OCI-LY3 (cell line): ENCODE measurements at regions not wholly inside any gene's neighbourhood (a gene's known extent, or its start where the extent isn't known, plus 50 kb on each side); places are given as distances from the start of the nearest gene placed in this dataset.

ENCODE experiments used
- H2AFZ ChIP-seq: fragments of 200-600, 300-600 bp; shearing (Covaris generic); 2 replicates; pipeline ENCODE4 v1.6.0; 2014; ENCODE audit warnings: antibody characterized with exemption, low read depth, low read length
- H3K27ac ChIP-seq: fragments of 200-600, 300-600 bp; sonication (generic); 2 replicates; pipeline ENCODE4 v1.5.1; 2014; ENCODE audit warnings: mild to moderate bottlenecking, low read length, moderate library complexity, mixed read lengths
- H3K27me3 ChIP-seq: fragments of 200-600, 300-600 bp; sonication (generic); 2 replicates; pipeline ENCODE4 v1.6.1; 2014; ENCODE audit warnings: low read depth, low read length, mixed read lengths
- H3K36me3 ChIP-seq: fragments of 200-600, 300-600 bp; sonication (generic); replicated peaks from 2 replicates; pipeline ENCODE3; 2014; ENCODE audit warnings: low read depth, low read length, mixed read lengths
- H3K4me1 ChIP-seq: fragments of 300-600, 200-600 bp; sonication (generic); 2 replicates; pipeline ENCODE4 v1.6.1; 2014; ENCODE audit warnings: low read length, mixed read lengths
- H3K4me2 ChIP-seq: fragments of 200-600, 300-600 bp; sonication (generic); 2 replicates; pipeline ENCODE4 v1.6.1; 2014; ENCODE audit warnings: low read length, mixed read lengths
- H3K4me3 ChIP-seq: fragments of 300-600, 200-600 bp; sonication (generic); 2 replicates; pipeline ENCODE4 v1.5.1; 2014; ENCODE audit warnings: antibody characterized with exemption, mild to moderate bottlenecking, low read length, moderate library complexity
- H3K79me2 ChIP-seq: fragments of 300-600, 200-600 bp; shearing (Covaris generic); 2 replicates; pipeline ENCODE4 v1.6.1; 2014; ENCODE audit warnings: mild to moderate bottlenecking, low read length, mixed read lengths
- H3K9ac ChIP-seq: fragments of 300-600, 200-600 bp; shearing (Covaris generic); 2 replicates; pipeline ENCODE4 v1.6.0; 2014; ENCODE audit warnings: mild to moderate bottlenecking, low read length, moderate library complexity
- H3K9me3 ChIP-seq: fragments of 200-600, 300-600 bp; shearing (Covaris generic); 2 replicates; pipeline ENCODE4 v1.6.1; 2014; ENCODE audit warnings: low read length, mixed read lengths; ENCODE audit not compliant: insufficient read depth
- H4K20me1 ChIP-seq: fragments of 200-600, 300-600 bp; sonication (generic); 2 replicates; pipeline ENCODE4 v1.6.1; 2016; ENCODE audit warnings: low read length, mixed read lengths; ENCODE audit not compliant: insufficient read depth
- CTCF ChIP-seq: fragments of 200-600, 300-600 bp; sonication (generic); IDR thresholded peaks from 2 replicates; pipeline ENCODE4 v1.5.1; 2014; ENCODE audit warnings: antibody characterized with exemption, low read length, low read depth
- EZH2phosphoT487 ChIP-seq: fragments of 200-600 bp; shearing (Covaris generic); IDR thresholded peaks from 2 replicates; pipeline ENCODE4 v1.6.1; 2018; ENCODE audit warnings: antibody characterized with exemption, mixed run types, low read depth

GRCh38 chr5:126098330-126099017 is 324.7 kb upstream of the GRAMD2B start:
- no peaks in the 10 kb centered on the region for H3K9me3 ChIP-seq
- no peak overlapping the region for H3K9ac ChIP-seq
- no peaks in the 10 kb centered on the region for H3K4me1 ChIP-seq
- TF ChIP-seq CTCF (no peak), EZH2phosphoT487 (no peak)
- H3K27ac ChIP-seq, result no peak overlapping the region
- no peaks in the 10 kb centered on the region for H3K36me3 ChIP-seq
- no peaks in the 10 kb centered on the region for H3K27me3 ChIP-seq
- H3K79me2 ChIP-seq, result no peaks in the 10 kb centered on the region
- H3K4me3 ChIP-seq, result no peak overlapping the region
- no peak overlapping the region for H2AFZ ChIP-seq
- H3K4me2 ChIP-seq, result no peak overlapping the region
- H4K20me1 ChIP-seq, result no peaks in the 10 kb centered on the region

GRCh38 chr5:126099077-126099476 is 324.1 kb upstream of the GRAMD2B start:
- no peak overlapping the region for H3K4me2 ChIP-seq
- no peak overlapping the region for H3K27ac ChIP-seq
- no peaks in the 10 kb centered on the region for H4K20me1 ChIP-seq
- no peaks in the 10 kb centered on the region for H3K79me2 ChIP-seq
- no peaks in the 10 kb centered on the region for H3K4me1 ChIP-seq
- H3K9me3 ChIP-seq, result no peaks in the 10 kb centered on the region
- H3K27me3 ChIP-seq, result no peaks in the 10 kb centered on the region
- no peak overlapping the region for H2AFZ ChIP-seq
- no peak overlapping the region for H3K9ac ChIP-seq
- no peaks in the 10 kb centered on the region for H3K36me3 ChIP-seq
- TF ChIP-seq CTCF (no peak), EZH2phosphoT487 (no peak)
- H3K4me3 ChIP-seq, result no peak overlapping the region

- Histone ChIP-seq H3K4me3 (no peak overlapping the region), H4K20me1 (no peaks in the 10 kb centered on the region), H3K79me2 (no peaks in the 10 kb centered on the region), H3K9me3 (no peaks in the 10 kb centered on the region), H3K27me3 (no peaks in the 10 kb centered on the region), H3K27ac (no peak overlapping the region), H2AFZ (no peak overlapping the region), H3K36me3 (no peaks in the 10 kb centered on the region), H3K4me1 (no peaks in the 10 kb centered on the region), H3K4me2 (no peak overlapping the region), H3K9ac (no peak overlapping the region)
- TF ChIP-seq CTCF (no peak), EZH2phosphoT487 (no peak)
Observed at GRCh38 chr5:126100767-126101166, 322.4 kb upstream of the GRAMD2B start.

- Histone ChIP-seq H3K79me2 (no peaks in the 10 kb centered on the region), H3K4me3 (no peak overlapping the region), H3K4me1 (no peaks in the 10 kb centered on the region), H3K4me2 (no peak overlapping the region), H3K36me3 (no peaks in the 10 kb centered on the region), H3K27me3 (no peaks in the 10 kb centered on the region), H4K20me1 (no peaks in the 10 kb centered on the region), H2AFZ (no peak overlapping the region), H3K9ac (no peak overlapping the region), H3K9me3 (no peaks in the 10 kb centered on the region), H3K27ac (no peak overlapping the region)
- no peak for TF ChIP-seq EZH2phosphoT487
- TF ChIP-seq CTCF, result no peak
Observed at GRCh38 chr5:126101901-126102300, 321.3 kb upstream of the GRAMD2B start.
